Peyer's patch (tissue), 4 donors: ENCODE measurements at regions not wholly inside any gene's neighbourhood (a gene's known extent, or its start where the extent isn't known, plus 50 kb on each side); places are given as distances from the start of the nearest gene placed in this dataset.

Experiments used
- CTCF ChIP-seq, 6 experiments: fragments of 450-650 bp in 4 of 6; fragments of 200-600 bp in 2 of 6; sonication (generic) in 1 of 6; IDR thresholded peaks; one replicate each; pipeline ENCODE4 v1.5.1; 2017 to 2019; ENCODE audit warnings: antibody characterized with exemption in 6 of 6, mild to moderate bottlenecking in 3 of 6, moderate library complexity in 1 of 6
- POLR2A ChIP-seq, 2 donors: fragments of 450-650 bp; IDR thresholded peaks; one replicate each; pipeline ENCODE4 v1.5.1; 2017; ENCODE audit warnings: antibody characterized with exemption in 2 of 2, mild to moderate bottlenecking in 2 of 2, moderate library complexity in 2 of 2

GRCh38 chr6:50301307-50301706, 251.6 kb upstream of the DEFB112 start:
- no peak for TF ChIP-seq CTCF (IDR thresholded peaks at IDR 0.05)
- no peak for TF ChIP-seq POLR2A (IDR thresholded peaks at IDR 0.05)
